HG02943 (cell line): ENCODE measurements at regions not wholly inside any gene's neighbourhood (a gene's known extent, or its start where the extent isn't known, plus 50 kb on each side); places are given as distances from the start of the nearest gene placed in this dataset.

Source experiments
- ATAC-seq: cut with Tn5 transposase; IDR thresholded peaks from one replicate; pipeline ENCODE4 v1.9.1; 2021; ENCODE audit warnings: mild to moderate bottlenecking, low read depth, moderate library complexity; ENCODE audit not compliant: unreplicated experiment

DNA sequence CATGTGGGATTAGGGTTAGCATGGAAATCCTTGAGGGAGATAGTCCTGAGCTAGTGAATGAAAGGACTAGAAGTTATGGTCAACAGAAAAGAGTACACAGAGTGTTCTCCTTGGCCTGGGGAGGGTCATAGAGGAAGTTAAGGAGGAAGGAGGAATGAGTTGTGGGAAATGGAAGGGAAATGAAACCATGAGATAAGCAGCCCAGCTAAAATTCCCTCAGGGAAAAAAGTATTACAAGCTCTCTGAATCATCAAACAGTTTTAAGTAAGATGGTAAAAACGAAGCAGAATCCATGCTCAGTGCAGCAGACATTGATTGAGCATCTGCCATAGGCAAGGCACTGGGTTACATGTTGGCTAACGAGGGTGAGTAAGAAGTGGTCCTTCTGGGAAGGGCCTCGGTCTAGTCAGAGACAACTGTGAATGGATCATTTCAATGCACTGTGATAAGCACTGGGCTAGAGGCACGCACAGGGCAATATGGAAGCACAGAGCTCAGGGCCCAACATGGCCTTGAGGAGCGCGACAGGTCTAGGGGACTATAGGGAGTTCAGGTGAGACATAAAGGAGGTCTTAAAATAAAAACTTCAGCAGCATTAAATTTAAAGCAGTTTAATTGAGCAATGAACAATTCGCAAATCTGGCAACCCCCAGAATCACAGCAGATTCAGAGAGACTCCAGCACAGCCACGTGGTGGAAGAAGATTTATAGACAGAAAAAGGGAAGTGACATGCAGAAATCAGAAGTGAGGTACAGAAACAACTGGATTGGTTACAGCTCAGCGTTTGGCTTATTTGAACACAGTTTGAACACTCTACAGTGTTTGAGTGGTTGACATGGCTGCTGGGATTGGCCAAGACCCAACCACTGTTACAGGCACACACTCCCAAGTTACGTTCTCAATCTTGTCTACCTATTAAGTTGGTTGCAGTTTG lies 219.5 kb downstream of the HLX start:
- no peak for ATAC-seq

- no peak for ATAC-seq
Observed at GRCh38 chr1:221099747-221100595, 220.7 kb downstream of the HLX start.

DNA sequence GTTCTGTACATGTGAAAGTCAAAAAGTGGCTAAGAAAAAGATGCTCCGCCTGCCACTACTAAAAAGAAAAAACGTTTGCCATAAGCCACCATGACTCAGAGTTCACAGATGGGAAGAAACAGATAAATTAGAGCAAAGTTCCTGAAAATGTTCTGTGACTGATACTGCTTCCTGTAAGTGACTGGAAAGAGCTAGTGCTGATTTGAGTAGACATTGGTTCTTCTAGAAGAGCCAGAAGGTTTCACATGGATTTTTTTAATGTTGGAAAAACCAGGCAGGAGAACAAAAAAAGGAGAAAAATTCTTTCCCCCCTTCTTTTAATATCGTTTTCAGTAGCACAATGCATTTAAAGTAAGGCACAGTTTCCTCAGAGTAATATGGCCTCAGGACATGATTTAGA lies 221.4 kb downstream of the HLX start:
- no peak for ATAC-seq

DNA sequence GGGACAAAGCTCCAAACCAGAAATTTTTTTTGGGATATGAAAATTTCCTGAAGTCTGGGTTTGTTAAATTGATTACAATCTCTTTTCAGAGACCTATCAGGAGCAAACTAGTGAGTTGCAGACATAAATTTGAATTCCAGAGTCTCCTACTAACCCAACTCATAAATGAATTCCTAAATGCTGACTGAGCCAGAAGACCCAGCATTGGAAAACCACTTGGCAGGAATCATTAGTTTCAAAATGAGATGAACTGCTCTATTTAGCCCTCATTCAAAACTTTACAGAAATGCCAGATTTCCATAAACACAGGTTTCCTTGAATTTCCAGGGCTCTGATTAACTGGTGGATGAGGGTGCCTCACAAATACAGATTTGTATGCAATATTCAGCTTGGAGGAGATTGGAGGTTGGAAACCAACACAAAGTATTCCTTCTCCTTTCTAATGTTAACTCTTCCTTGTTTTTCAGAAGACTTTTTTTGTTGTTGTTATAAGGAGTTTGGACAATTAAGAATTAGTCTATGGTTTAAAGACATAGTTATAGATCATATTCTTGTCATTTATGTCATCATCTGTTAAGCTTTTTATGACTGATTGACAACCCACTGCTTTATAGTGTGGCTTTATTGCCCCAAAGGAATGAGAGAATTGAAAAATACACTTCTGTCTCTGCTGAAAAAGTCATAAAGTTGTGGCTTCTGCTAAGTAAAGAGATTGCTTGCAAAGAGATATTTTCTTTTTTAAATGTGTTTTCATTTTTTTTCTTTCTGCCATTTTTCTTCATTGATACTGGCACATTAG lies 222.8 kb downstream of the HLX start:
- no peak for ATAC-seq

DNA sequence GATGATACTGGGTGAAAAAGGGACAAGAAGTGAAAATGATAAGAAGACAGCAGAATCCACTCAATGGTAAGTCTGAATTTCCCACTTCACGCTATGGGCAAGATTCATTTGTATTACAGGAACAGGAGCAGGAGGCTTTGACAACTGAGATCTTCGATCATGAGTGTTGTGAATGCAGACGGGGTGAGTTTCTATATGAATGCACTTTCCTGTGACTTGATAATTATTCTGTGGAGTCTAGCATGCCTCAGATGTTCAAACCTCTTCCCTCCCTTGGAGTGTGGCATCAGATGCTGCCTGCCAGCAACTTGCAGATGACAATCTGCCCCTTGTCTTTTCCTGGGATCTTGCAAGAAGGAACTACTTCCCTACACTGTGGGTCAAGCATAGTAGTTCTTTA lies 225.4 kb downstream of the HLX start:
- ATAC-seq, result no peak

DNA sequence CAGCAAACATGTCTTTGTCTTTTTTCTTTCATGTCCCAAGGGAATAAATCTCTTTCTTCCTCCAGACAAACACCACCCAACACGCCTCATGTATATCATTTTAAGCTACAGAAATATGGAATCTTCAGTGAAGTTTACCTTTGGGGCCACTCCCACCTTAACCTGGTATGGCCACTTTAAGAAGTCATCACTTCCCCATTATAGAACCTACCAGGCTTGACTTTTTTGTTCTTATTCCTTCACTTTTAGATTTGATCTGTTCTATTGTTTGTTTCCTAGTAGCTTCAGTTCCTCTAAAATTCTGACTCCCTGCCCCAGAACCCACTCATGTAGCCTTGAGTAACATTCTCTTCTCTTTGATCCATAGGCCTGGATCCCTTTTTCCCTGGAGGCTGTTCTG lies 226.3 kb downstream of the HLX start:
- ATAC-seq, result no peak

GRCh38 chr1:221106616-221107015 lies 227.4 kb downstream of the HLX start:
- ATAC-seq, result no peak

DNA sequence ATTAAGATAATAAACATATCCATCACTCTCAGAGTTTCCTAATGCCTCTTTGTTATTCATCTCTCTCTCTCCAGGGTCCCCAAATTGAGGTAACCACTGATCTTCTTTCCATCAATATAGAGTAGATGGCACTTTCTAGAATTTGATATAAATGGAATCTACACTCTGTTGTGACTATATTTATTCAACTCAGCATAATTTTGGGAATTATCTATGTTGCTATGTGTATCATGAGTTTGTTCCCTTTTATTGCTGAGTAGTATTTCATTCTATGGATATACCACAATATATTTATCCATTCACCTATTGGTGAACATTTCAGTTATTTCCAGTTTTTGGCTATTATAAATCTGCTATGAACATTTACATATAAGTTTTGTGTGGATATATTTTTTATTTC lies 230.7 kb downstream of the HLX start:
- no peak for ATAC-seq

GRCh38 chr1:221117133-221117532 lies 237.9 kb downstream of the HLX start:
- ATAC-seq, result no peak

- ATAC-seq, result no peak
Observed at GRCh38 chr1:221117548-221117951, 238.3 kb downstream of the HLX start.

- no peak for ATAC-seq
Observed at GRCh38 chr1:221118176-221118937, 239.1 kb downstream of the HLX start.

GRCh38 chr1:221118938-221119320 lies 239.7 kb downstream of the HLX start:
- ATAC-seq, result no peak

GRCh38 chr1:221122501-221122900 lies 243.3 kb downstream of the HLX start:
- ATAC-seq, result no peak

DNA sequence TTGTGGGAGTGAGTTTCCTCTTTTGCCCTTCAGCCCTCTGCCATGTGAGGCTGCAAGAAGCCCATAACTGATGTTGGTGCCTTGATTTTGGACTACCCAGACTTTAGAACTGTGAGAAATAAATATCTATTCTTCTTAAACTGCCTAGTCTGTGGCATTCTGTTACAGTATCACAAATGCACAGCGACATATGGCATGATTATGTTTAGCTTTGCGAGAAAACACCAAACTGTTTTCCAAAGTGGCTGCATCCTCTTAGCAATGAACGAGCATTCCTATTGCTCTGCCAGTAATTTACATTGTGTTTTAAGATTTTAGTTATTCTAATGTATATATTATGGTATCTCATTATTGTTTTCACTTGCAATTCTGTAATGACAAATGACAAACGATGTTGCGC lies 246.7 kb downstream of the HLX start:
- ATAC-seq, result no peak

DNA sequence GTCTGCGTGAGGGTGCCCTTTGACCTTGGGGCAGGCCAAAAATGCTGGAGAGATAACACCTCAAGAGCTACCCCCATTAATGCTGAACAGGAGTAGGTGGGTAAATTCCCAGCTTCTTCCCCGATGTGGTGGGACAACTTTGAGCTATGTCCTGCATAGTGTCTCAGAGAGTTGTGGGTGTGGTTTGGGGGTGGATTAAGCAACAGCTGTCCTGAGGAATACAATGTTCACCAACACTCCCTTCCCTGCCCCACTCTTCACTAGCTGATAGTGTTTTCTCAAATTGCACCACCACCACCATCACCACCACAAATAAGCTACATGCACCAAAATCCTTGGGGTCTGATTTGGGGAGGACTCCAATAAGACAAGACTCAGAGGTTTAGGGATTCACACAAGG lies 258.4 kb downstream of the HLX start:
- ATAC-seq, result no peak

GRCh38 chr1:221138516-221138915 lies 259.3 kb downstream of the HLX start:
- ATAC-seq, result no peak

DNA sequence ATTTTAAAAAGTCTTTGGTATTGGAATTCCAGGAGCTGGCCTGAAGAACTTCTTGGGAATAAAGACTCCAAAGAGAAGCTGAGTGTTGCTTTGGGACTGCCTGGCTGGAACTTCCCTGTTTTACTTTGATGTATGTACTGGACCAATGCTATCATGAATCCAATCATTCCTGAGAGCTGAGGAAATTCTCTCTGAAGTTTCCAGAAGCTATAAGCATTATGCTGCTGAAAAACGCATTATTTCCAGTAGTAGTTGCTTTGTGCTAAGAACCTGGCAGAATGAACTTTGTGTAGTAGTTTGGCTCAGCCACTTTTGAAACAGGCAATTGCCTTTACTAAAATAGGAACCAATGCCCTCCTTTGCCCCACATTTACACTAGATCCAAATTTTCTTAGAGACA lies 260.7 kb downstream of the HLX start:
- no peak for ATAC-seq

DNA sequence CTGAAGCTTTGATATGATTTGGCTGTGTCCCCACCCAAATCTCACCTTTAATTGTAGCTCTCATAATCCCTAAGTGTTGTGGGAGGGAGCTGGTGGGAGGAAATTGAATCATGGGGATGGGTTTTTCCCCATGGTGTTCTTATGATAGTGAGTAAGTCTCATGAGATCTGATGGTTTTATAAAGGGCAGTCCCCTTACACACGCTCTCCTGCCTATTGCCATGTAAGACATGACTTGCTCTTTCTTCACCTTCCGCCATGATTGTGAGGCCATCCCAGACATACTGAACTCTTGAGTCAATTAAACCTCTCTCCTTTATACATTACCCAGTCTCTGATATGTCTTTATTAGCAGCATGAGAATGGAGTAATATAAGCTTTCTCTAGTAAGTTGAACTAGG lies 261.9 kb downstream of the HLX start:
- no peak for ATAC-seq

GRCh38 chr1:221141606-221142285 lies 262.5 kb downstream of the HLX start:
- no peak for ATAC-seq

GRCh38 chr1:221148660-221149059 lies 269.4 kb downstream of the HLX start:
- ATAC-seq, result no peak
